Ovary (tissue), 7 donors: ENCODE measurements at regions not wholly inside any gene's neighbourhood (a gene's known extent, or its start where the extent isn't known, plus 50 kb on each side); places are given as distances from the start of the nearest gene placed in this dataset.

ENCODE experiments used
- DNase-seq, 5 donors: peaks; one replicate each; pipeline ENCODE4 v3.0.0-alpha.2; 2019 to 2020
- H3K27ac ChIP-seq, 2 donors: fragments of 200-600 bp; one replicate each; pipeline versions ENCODE4 v1.5.1 to v1.8.0; 2019 to 2022
- H3K27me3 ChIP-seq: fragments of 200-600 bp; one replicate; pipeline ENCODE4 v1.8.0; 2022
- H3K36me3 ChIP-seq: fragments of 200-600 bp; sonication (generic); one replicate; pipeline ENCODE4 v1.5.1; 2019
- H3K4me1 ChIP-seq: one replicate; pipeline ENCODE4 v1.8.1; 2013; ENCODE audit warnings: mild to moderate bottlenecking, moderate library complexity; ENCODE audit not compliant: insufficient read depth
- H3K4me3 ChIP-seq: fragments of 200-600 bp; sonication (generic); one replicate; pipeline ENCODE4 v1.5.1; 2017
- H3K9me3 ChIP-seq, 2 donors: fragments of 200-600 bp in 1 of 2; sonication (generic) in 1 of 2; one replicate each; pipeline versions ENCODE4 v1.5.1 to v1.8.1; 2013 to 2019; ENCODE audit warnings: mild to moderate bottlenecking in 1 of 2, moderate library complexity in 1 of 2
- CTCF ChIP-seq, 3 donors: fragments of 450-650 bp in 2 of 3; fragments of 200-600 bp in 1 of 3; IDR thresholded peaks; one replicate each; pipeline versions ENCODE4 v1.5.1 to v1.8.0; 2016 to 2022; ENCODE audit warnings: antibody characterized with exemption in 3 of 3, mild to moderate bottlenecking in 1 of 3
- EP300 ChIP-seq: sonication (generic); formaldehyde crosslinking; IDR thresholded peaks from one replicate; pipeline ENCODE4 v1.6.1; 2017; ENCODE audit warnings: antibody characterized with exemption
- POLR2A ChIP-seq: fragments of 450-650 bp; IDR thresholded peaks from one replicate; pipeline ENCODE4 v1.6.1; 2017; ENCODE audit warnings: antibody characterized with exemption, mild to moderate bottlenecking, moderate library complexity
- WGBS, 3 donors: extraction: QIAGEN DNeasy Blood & Tissue Kit in 1 of 3; methylation state at CpG; one replicate each; pipeline versions ENCODE4 v1.1.5 to v1.1.7; 2013 to 2017; 5-methylcytosine and 5-hydroxymethylcytosine counted together
- intact Hi-C, 4 donors: fragments of 100-400 bp; cut with DNase I; formaldehyde crosslinking; loops; one replicate each; pipeline versions ENCODE4 v1.11.0 to v1.15.1; 2022 to 2023
- donor health status: DM: no; HTN: no; CAD: no; lungs with moderate emphysema.
- donor health status: DM: no; HTN: no; CAD: no.
- donor health status: Bipolar disorder and iron deficiency.
- donor health status: DM: no; HTN: no; CAD: no.
- donor health status: DM: yes; HTN: yes; CAD: no.

- H3K9me3 ChIP-seq, result no peaks in the 10 kb centered on the region
- WGBS, 3 donors, result 73 to 83% (median 78%) methylated on average over 6 of the region's 6 CpGs
- intact Hi-C loops, result no loop called here
- no peaks in the 10 kb centered on the region for H3K36me3 ChIP-seq
- H3K27me3 ChIP-seq, result no peaks in the 10 kb centered on the region
- no peak overlapping the region for H3K4me3 ChIP-seq
- no peak overlapping the region for H3K27ac ChIP-seq
- no peak for TF ChIP-seq CTCF (IDR thresholded peaks at IDR 0.05)
- no peak for TF ChIP-seq EP300
- TF ChIP-seq POLR2A, result no peak
- no peak for DNase-seq
- no peaks in the 10 kb centered on the region for H3K4me1 ChIP-seq
Measured at GRCh38 chr20:10857352-10858070, 183.7 kb upstream of the JAG1 start.

- Histone ChIP-seq H3K27me3 (no peaks in the 10 kb centered on the region), H3K9me3 (no peaks in the 10 kb centered on the region), H3K27ac (no peak overlapping the region), H3K4me1 (peaks cover 7% of the 10 kb centered on the region), H3K4me3 (no peak overlapping the region), H3K36me3 (no peaks in the 10 kb centered on the region)
- DNase-seq, result no peak
- TF ChIP-seq EP300, result no peak
- no peak for TF ChIP-seq POLR2A
- no peak for TF ChIP-seq CTCF (IDR thresholded peaks at IDR 0.05)
- 74 to 89% (median 83%) methylated on average over 2 of the region's 2 CpGs for WGBS, 3 donors
- intact Hi-C loops, result no loop called here
Measured at GRCh38 chr20:10861090-10861489, 187.3 kb upstream of the JAG1 start.

DNA sequence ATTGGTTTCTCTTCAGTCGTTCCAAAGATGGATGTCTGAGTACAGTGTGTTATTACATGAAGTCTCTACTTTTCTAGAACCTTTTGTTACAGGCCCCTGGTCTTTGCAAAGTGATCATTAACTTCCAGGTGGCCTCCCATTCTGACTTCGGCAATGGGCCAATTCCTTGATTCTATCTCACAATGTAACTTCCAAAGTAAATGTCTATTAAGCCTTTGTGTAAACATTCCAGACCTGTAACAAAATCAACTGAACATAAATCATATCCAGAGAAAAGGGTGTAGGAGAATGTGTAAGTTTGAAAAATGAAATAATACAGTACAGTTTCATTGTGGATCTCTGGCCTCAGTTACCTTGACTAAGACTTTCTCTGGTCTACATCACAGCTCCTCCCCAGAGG is 187.8 kb upstream of the JAG1 start:
- no peak for DNase-seq
- H3K4me3 ChIP-seq, result no peak overlapping the region
- intact Hi-C loops, result no loop called here
- H3K27ac ChIP-seq, result no peak overlapping the region
- WGBS, 3 donors, result 34 to 66% (median 42%) methylated on average over 2 of the region's 2 CpGs
- no peaks in the 10 kb centered on the region for H3K36me3 ChIP-seq
- no peak for TF ChIP-seq POLR2A
- no peaks in the 10 kb centered on the region for H3K27me3 ChIP-seq
- peaks cover 7% of the 10 kb centered on the region for H3K4me1 ChIP-seq
- H3K9me3 ChIP-seq, result no peaks in the 10 kb centered on the region

GRCh38 chr20:10863337-10864060 is 189.7 kb upstream of the JAG1 start:
- H3K4me3 ChIP-seq, result no peak overlapping the region
- TF ChIP-seq EP300, result no peak
- TF ChIP-seq POLR2A, result no peak
- no peak for TF ChIP-seq CTCF (IDR thresholded peaks at IDR 0.05)

GRCh38 chr20:10864076-10864672 is 190.4 kb upstream of the JAG1 start:
- no peaks in the 10 kb centered on the region for H3K36me3 ChIP-seq
- H3K4me3 ChIP-seq, result no peak overlapping the region
- TF ChIP-seq CTCF (IDR thresholded peaks at IDR 0.05) (no peak), EP300 (no peak), POLR2A (no peak)
- H3K27ac ChIP-seq, result no peak overlapping the region
- H3K9me3 ChIP-seq, result no peaks in the 10 kb centered on the region
- intact Hi-C loops, result no loop called here
- no peak for DNase-seq
- H3K4me1 ChIP-seq, result peaks cover 7% of the 10 kb centered on the region
- 22 to 29% (median 27%) methylated on average over 8 of the region's 8 CpGs for WGBS, 3 donors
- no peaks in the 10 kb centered on the region for H3K27me3 ChIP-seq

More at GRCh38 chr20:10863337-10864060, 189.7 kb upstream of the JAG1 start:
- H3K4me1 ChIP-seq, result peaks cover 7% of the 10 kb centered on the region
- H3K27me3 ChIP-seq, result no peaks in the 10 kb centered on the region
- no peaks in the 10 kb centered on the region for H3K9me3 ChIP-seq
- H3K36me3 ChIP-seq, result no peaks in the 10 kb centered on the region
- intact Hi-C loops, result no loop called here
- H3K27ac ChIP-seq, result no peak overlapping the region
- no peak for DNase-seq
- 17 to 24% (median 18%) methylated on average over 5 to 6 of the region's 6 CpGs for WGBS, 3 donors
